Prostate gland (tissue), 2 donors: ENCODE measurements at regions not wholly inside any gene's neighbourhood (a gene's known extent, or its start where the extent isn't known, plus 50 kb on each side); places are given as distances from the start of the nearest gene placed in this dataset.

Experiments
- POLR2A ChIP-seq: fragments of 450-650 bp; IDR thresholded peaks from one replicate; pipeline ENCODE4 v1.6.1; 2016; ENCODE audit warnings: antibody characterized with exemption, mild to moderate bottlenecking
- TF ChIP-seq, protein P1 (sequence below), 4 experiments: fragments of 200-600 bp in 2 of 4; fragments of 450-650 bp in 2 of 4; sonication (generic) in 2 of 4; IDR thresholded peaks; 1 replicate in 3 of 4; 2 replicates in 1 of 4; pipeline ENCODE4 v1.5.1; 2016 to 2019; ENCODE audit warnings: antibody characterized with exemption in 4 of 4, mild to moderate bottlenecking in 2 of 4, moderate library complexity in 2 of 4

DNA sequence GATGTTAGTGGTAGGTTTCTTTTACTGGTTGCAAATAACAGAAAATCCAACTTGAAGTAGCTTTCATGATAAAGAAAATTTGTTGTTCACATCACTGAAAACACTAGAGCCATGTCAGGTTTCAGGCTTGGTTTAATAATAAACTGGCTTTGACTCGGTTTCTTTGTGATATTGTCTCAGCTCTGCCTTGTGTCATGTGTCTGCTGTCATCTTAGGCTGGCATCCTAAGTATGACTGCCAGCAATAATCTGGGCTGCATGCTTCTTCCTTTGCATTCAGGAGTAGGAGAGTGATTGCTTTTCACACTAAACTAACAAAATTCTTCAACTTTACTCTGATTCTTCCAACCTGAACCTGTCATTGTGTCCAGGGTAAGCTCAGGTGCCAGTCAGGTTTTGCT is 474.0 kb upstream of the B3GALT2 start:
- TF ChIP-seq, protein P1, sequence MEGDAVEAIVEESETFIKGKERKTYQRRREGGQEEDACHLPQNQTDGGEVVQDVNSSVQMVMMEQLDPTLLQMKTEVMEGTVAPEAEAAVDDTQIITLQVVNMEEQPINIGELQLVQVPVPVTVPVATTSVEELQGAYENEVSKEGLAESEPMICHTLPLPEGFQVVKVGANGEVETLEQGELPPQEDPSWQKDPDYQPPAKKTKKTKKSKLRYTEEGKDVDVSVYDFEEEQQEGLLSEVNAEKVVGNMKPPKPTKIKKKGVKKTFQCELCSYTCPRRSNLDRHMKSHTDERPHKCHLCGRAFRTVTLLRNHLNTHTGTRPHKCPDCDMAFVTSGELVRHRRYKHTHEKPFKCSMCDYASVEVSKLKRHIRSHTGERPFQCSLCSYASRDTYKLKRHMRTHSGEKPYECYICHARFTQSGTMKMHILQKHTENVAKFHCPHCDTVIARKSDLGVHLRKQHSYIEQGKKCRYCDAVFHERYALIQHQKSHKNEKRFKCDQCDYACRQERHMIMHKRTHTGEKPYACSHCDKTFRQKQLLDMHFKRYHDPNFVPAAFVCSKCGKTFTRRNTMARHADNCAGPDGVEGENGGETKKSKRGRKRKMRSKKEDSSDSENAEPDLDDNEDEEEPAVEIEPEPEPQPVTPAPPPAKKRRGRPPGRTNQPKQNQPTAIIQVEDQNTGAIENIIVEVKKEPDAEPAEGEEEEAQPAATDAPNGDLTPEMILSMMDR (IDR thresholded peaks at IDR 0.05) = no peak
- TF ChIP-seq POLR2A = no peak
